ENCODE measurements at regions not wholly inside any gene's neighbourhood (a gene's known extent, or its start where the extent isn't known, plus 50 kb on each side); places are given as distances from the start of the nearest gene placed in this dataset.
"Not testable (repeated sequence)": the region's sequence is repeated elsewhere in the genome, so short reads cannot be mapped to it uniquely, and the experiment has no call there.

DNA sequence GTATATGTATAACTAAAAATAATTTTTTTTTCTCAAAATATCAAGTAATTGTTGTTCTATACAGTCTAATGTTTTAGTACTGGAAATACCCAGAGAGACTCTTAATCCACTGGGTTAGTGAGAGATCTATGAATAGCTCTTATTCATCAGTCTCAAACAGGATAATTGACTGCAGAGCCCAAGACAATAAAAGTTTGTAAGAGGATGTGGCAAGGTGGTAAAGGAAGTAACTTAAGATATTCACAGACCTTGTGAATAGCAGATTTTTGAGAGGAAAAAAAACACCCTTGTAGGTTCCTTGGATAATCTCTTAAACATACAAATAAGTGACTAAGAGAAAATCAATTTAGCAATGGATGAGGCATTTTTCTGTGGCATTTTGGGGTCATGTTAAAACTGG is 210.9 kb upstream of the FAM241A start:
- no peak for DNase-seq

DNA sequence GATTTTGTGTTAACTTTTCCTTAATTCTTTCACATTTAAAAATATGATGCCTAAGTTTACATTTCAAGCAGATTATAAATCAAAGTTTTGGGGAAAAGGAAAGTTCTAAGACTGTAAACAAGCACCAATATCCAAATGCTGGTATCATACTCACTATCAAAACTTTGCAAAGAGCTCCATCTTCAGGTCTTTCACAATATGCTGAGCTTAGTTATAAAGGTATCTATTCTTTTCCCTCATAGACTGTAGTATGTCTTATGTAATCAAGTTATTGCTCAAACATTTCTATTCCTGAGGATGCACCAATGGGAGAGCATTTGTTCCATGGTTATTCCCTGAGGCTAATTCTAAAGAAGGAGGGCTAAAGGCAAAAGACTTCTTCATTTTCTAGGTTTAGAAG is 207.9 kb upstream of the FAM241A start:
- no peak for DNase-seq

GRCh38 chr4:111941957-111942356 is 203.3 kb upstream of the FAM241A start:
- DNase-seq = no peak

GRCh38 chr4:111943796-111944203 is 201.5 kb upstream of the FAM241A start:
- no peak for DNase-seq

- no peak for DNase-seq
These were observed 200.2 kb upstream of the FAM241A start for GRCh38 chr4:111945014-111945413.

- no peak for DNase-seq
These were observed 198.5 kb upstream of the FAM241A start for GRCh38 chr4:111946800-111947199.

DNA sequence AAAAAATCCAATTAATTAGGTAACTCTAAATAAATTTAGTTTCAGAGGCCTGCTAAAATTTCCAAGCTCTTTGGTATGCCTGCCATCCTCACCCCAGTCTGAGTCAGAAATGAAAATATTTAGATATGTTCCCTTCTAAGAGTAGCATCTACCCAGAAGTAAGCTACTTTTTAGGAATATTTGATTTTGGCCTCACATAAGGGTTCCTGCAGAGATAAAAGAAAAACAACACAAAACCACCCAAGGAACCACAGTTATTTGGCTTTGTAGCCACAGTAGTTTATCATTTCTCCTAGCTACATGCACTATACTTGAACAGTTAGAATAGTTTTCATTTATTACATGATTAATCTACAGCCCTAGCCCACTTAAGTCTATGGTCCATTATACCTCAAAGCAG is 192.6 kb upstream of the FAM241A start:
- DNase-seq = no peak

DNA sequence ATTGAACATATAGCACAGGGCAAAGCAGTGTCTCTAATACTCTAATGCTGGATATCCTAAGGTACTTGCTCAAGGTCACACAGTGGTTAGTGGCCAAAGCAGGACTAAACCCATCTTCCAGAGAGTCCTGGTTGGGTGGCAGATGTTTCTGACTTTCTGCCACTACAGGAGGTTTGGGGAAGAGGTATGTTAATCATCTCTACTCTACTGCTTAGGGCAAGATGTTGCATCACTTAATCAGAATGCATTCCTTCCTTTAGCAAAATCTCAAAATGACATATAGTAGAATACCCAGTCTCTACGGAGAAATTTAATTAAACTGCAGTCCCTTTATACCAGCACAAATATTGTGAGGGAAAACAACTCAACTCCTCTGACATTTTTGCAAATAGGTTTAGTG is 190.7 kb upstream of the FAM241A start:
- no peak for DNase-seq

GRCh38 chr4:111955001-111955400 is 190.3 kb upstream of the FAM241A start:
- DNase-seq = no peak

DNA sequence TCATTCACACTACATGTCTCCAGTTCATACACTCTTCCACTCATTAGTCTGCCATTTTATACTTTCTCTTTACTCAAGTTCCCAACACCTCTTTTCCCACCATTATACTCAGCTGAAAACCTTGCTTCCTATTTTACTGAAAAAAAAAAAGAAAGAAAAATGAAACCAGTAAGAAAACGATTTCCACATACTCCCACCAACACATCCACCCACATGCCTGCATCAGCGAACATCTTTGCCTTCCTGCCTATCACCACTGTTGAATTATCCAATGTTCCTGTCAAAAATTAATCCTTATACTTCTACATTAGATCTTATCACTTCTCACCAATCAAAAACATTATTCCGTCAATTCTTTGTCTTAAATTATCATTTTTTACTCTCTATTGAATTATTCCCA is 188.1 kb upstream of the FAM241A start:
- DNase-seq = no peak

DNA sequence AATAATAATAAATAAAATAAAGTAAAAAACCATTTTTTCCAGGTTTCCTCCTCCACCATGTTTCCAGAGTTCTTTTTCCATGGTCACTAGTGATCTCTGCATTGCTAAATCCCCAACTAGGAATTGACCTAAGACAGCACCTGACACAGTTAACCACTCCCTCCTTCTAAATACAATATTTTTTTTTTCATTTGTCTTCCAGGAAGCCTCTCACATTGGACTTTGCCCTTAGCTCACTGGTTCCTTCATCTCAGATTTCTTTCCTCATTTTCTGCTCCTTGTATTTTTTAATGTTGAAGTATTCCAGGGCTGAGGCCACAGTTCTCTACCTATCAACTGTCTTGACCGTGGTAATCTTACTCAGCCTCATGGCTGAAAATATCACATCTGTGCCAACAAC is 187.3 kb upstream of the FAM241A start:
- DNase-seq = no peak

- DNase-seq = no peak
These were observed 186.0 kb upstream of the FAM241A start for GRCh38 chr4:111959222-111959621.

DNA sequence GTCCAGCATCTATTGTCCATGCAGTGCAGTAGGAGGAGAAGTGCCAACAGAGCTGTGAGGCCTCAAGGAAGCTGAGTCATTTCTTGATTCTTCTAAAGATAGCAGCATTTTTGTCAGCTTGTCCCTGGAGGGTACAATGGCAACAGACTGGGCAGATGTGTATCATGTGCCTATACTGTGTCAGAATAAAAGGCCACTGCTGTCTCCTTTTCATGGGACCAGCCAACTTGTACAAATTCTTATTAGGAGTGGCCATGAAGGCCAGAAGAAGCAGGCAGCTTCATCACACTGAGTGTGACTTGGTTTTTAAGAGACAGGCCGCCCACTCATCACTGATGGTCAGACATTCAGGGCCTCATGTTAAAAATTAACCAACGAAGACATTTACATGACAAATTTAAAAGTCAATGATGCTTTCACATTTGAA is 185.0 kb upstream of the FAM241A start:
- no peak for DNase-seq

DNA sequence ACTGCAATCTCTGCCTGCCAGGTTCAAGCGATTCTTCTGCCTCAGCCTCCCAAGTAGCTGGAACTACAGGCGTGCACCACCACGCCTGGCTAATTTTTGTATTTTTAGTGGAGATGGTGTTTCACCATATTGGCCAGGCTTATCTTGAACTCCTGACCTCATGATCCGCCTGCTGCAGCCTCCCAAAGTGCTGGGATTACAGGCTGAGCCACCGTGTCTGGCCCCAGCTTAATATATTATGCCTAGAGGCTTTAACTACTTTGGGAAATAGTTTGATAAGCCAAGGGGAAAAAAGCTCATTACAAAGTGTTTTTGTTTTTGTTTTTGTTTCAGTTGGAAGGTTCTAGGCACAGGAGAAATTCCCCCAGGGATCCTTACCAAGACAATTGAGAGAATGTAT is 184.2 kb upstream of the FAM241A start:
- DNase-seq = not testable (repeated sequence)

- no peak for DNase-seq
These were observed 183.4 kb upstream of the FAM241A start for GRCh38 chr4:111961809-111962208.

GRCh38 chr4:111963158-111963700 is 182.0 kb upstream of the FAM241A start:
- no peak for DNase-seq

GRCh38 chr4:111977419-111977965 is 167.8 kb upstream of the FAM241A start:
- no peak for DNase-seq

- no peak for DNase-seq
These were observed 165.3 kb upstream of the FAM241A start for GRCh38 chr4:111979921-111980320.

- DNase-seq = no peak
These were observed 163.2 kb upstream of the FAM241A start for GRCh38 chr4:111982089-111982488.

DNA sequence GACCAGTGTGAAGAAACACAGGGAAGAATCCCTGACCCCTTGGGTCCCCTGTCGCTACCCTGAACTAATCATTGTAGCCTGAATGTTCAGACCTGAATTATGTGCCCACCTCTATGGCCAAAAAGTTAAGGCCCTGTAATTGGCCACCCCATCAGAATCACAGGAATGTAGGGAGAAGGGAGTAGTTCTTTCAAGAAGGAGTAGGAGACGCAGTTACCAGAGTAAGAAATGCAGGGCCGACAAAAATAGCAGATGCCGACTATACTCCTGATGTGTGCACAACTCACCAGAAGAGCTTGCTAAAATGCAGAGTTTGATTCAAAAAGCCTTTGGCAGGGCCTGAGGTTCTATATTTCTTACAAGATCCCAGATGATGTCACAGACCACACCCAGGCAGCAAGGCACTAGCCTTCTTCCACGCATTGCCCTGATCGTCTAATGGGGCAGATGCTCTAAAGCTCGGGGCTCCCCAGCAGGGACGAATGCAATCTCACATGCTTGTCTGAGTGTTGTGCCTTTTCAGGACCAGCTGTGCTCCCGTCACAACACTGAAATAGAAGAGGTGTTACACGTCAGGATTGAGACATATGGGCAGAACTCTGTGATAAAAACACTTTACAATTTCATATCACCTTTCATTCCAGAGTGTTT is 161.0 kb upstream of the FAM241A start:
- no peak for DNase-seq

GRCh38 chr4:111985426-111985825 is 159.8 kb upstream of the FAM241A start:
- no peak for DNase-seq

GRCh38 chr4:111986095-111986494 is 159.2 kb upstream of the FAM241A start:
- no peak for DNase-seq

DNA sequence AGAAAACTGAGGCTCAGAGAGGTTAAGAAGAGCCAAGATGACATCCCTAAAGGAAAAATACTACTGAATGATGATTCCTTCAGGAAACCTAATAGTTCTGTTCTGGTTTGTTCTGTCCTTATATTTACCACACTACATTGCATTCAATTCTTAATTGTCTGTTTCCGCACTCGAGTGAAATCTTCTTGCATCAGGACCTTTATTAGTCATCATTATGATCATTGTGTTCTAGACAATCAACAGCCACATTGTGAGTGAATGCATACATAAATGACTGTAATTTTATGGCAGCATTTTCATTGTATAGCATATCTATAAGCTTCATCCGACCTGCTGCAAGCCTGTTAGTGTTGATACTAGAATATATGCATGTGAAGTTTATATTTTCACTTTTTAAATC is 156.7 kb upstream of the FAM241A start:
- DNase-seq = no peak

GRCh38 chr4:111989817-111990216 is 155.4 kb upstream of the FAM241A start:
- DNase-seq = no peak

DNA sequence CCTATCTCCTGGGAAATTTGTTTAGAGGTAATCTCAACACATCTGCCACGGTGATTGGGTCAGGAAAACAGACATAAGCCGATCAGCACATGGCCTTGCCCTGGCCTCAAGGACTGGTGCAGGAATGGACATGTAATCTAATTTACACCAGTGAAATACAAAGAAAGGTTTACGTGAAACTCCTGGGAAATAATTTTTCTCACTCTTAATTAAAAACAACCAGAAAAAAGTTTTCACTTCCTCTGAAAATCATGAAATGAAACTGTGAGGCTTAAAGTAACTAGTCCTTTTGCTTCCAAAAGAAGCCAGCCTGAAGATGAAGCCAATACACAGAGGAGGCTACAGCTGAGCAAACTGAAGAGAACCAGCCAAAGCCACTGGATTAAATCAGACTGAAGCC is 154.1 kb upstream of the FAM241A start:
- DNase-seq = no peak
